HL-60 (cell line): ENCODE measurements at regions not wholly inside any gene's neighbourhood (a gene's known extent, or its start where the extent isn't known, plus 50 kb on each side); places are given as distances from the start of the nearest gene placed in this dataset.

ENCODE experiments used
- DNase-seq, 2 experiments: peaks; one replicate each; pipeline ENCODE4 v3.0.0-alpha.2; 2010 to 2020; ENCODE audit warnings: low read depth in 1 of 2, low spot score in 1 of 2
- H3K27ac ChIP-seq: fragments of 250-450 bp; sonication (Bioruptor Pico); replicated peaks from 2 replicates; pipeline ENCODE4 v1.5.1; 2020; ENCODE audit warnings: mild to moderate bottlenecking, moderate library complexity
- H3K27me3 ChIP-seq: fragments of 250-450 bp; sonication (Bioruptor Pico); 2 replicates; pipeline ENCODE4 v1.5.1; 2021; ENCODE audit warnings: mild to moderate bottlenecking, moderate library complexity; ENCODE audit not compliant: insufficient read depth, poor library complexity, severe bottlenecking
- H3K4me3 ChIP-seq: replicated peaks from 2 replicates; pipeline ENCODE4 v1.5.1; 2011; ENCODE audit warnings: mild to moderate bottlenecking, control low read depth, low read length; ENCODE audit not compliant: insufficient read depth
- CTCF ChIP-seq: IDR thresholded peaks from one replicate; pipeline ENCODE4 v1.5.1; 2011; ENCODE audit warnings: low read length, control low read depth, inconsistent platforms; ENCODE audit not compliant: insufficient read depth
- GABPA ChIP-seq: IDR thresholded peaks from 2 replicates; pipeline ENCODE4 v1.6.1; 2012; ENCODE audit warnings: low read depth
- POLR2AphosphoS5 ChIP-seq: IDR thresholded peaks from 2 replicates; pipeline ENCODE4 v1.6.1; 2012; ENCODE audit warnings: low read depth
- REST ChIP-seq: IDR thresholded peaks from 2 replicates; pipeline ENCODE4 v1.6.1; 2012; ENCODE audit warnings: low read depth; ENCODE audit not compliant: insufficient replicate concordance
- SPI1 ChIP-seq: IDR thresholded peaks from 2 replicates; pipeline ENCODE4 v1.6.1; 2012; ENCODE audit warnings: low read depth, mild to moderate bottlenecking, borderline replicate concordance

- TF ChIP-seq SPI1 (no peak), GABPA (no peak), POLR2AphosphoS5 (no peak), CTCF (no peak), REST (no peak)
- Histone ChIP-seq H3K27ac (no peak overlapping the region), H3K27me3 (peaks cover 24% of the 10 kb centered on the region), H3K4me3 (no peak overlapping the region)
- no peak for DNase-seq
Observed at GRCh38 chr22:27612115-27612514, 189.4 kb downstream of the MN1 start.

- TF ChIP-seq REST (no peak), CTCF (no peak), POLR2AphosphoS5 (no peak), GABPA (no peak), SPI1 (no peak)
- H3K27ac ChIP-seq: no peak overlapping the region
- no peak for DNase-seq
- H3K4me3 ChIP-seq: no peak overlapping the region
- H3K27me3 ChIP-seq: peaks cover 24% of the 10 kb centered on the region
Observed at GRCh38 chr22:27613099-27614005, 188.2 kb downstream of the MN1 start.

GRCh38 chr22:27614006-27614649 is 187.4 kb downstream of the MN1 start:
- DNase-seq: no peak
- H3K4me3 ChIP-seq: no peak overlapping the region
- H3K27ac ChIP-seq: no peak overlapping the region
- H3K27me3 ChIP-seq: peaks cover 24% of the 10 kb centered on the region
- TF ChIP-seq REST (no peak), SPI1 (no peak), CTCF (no peak), GABPA (no peak), POLR2AphosphoS5 (no peak)
